HT1080 (cell line): ENCODE measurements at regions not wholly inside any gene's neighbourhood (a gene's known extent, or its start where the extent isn't known, plus 50 kb on each side); places are given as distances from the start of the nearest gene placed in this dataset.
"Not testable (repeated sequence)": the region's sequence is repeated elsewhere in the genome, so short reads cannot be mapped to it uniquely, and the experiment has no call there.

Experiments
- DNase-seq: peaks from one replicate; pipeline ENCODE4 v3.0.0-alpha.2; 2015; ENCODE audit warnings: low read depth

DNA sequence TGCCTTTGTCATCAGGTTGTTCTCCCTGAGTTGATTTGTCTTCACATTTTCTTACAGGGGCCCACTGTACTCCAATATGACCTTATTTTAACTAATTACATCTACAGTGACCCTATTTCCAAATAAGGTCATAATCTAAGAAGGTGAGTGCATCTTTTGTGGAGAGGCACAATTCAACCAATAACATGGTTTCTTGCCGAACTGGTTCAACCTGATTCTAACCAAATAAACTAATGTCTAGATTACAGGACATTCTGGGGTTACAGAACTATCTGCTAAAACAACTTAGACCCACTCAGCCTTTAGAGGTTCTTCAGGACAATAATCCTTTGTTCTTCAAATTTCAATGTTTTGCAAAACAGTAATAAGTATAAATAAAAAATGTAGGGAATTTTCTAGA lies 496.5 kb upstream of the SOX11 start:
- no peak for DNase-seq

DNA sequence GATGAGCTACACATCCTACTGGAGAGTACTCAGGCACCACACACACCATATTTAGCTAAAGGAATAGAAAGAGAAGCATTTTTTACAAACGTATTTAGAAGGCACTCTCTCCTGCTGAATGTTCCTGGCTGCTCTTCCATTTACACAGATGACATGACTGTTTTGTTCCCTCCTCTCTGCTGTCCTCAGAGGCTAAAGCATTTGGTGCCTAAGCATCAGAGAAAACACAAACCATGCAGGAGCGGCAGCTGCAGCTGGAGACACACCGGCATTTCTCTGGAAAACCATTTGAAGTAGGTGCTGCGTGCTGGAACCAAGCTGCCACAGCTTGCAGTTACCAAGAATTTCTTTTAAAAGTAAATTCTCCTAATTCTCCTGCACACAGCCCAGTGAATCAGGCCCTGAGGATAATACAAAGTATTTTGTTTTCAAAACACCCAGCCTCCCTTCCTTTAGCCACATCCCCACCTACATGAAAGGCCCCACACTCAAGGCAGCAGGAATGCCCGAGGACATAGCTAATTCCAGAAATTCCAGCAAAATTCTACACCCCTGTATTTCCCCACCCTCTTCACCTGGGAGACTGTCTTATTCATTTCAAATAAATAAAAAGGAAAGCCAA lies 488.9 kb upstream of the SOX11 start:
- DNase-seq = no peak

DNA sequence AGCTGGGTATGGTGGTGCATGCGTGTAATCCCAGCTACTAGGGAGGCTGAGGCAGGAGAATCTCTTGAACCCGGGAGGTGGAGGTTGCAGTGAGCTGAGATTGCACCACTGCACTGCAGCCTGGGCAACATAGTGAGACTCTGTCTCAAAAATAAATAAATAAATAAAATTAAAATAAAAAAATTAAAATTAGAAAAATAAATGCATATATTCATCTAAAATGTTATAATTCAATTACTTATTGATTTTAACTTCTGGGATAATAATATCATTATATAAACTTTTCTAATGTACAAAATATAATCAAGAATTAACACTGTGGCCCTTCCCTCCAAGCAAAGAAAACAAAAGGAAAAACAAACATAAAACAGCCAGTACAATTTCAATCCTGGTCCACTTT lies 485.4 kb upstream of the SOX11 start:
- not testable (repeated sequence) for DNase-seq

DNA sequence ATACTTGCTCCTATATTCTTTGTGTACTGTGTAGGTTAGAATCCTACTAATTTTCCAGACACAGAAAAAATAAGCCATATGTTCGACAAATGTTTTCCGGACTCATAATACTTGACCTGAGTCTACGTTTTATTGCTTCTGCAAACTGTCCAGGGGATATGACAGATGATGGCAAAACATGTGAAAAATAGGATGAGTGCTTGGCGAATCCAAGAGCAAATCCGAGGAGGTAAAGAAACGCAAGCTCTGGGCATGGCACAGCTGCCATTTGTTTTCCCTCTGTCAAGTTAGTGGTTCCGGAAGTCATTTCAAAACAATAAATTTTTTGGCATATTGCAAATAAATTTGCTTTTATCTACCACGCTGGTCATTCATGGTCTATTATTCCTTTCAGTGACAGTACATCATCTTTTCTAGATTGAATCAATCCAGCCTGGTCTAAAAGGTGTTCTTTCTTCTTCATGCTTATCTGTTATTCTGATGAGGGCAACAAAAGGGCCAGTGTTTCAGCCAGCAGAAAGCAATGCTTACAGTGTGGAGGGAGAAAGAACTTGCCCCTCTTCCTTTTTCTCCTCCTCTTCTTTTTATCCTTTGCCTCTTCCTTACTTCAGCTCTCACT lies 476.1 kb upstream of the SOX11 start:
- DNase-seq = no peak

DNA sequence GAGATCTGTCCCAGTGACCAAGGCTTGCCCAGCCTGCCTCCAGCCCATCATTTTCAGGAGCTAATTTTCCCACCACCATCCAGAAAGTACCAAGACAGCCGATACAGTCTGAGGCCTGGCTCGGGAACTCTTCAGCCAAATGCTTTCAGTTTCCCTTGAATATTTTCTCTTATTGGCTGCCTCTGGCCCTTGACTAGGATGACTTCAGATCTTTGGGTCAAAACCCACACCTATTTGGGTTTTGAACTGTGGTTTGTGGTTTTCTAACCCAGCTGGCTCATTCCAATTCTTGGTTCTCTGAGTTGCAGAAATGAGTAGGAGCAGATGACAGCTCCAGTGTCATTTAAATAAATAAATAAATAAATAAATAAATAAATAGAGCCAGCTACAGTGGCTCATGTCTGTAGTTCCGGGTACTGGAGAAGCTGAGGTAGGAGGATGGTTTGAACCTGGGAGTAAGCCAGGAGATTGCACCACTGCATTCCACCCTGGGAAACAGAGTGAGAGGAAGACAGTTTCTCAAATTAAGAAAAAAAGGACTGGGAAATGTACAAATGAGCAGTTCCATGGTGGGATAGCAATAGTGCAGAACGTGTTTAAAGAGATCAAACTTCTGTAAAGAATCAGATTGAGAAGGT lies 465.0 kb upstream of the SOX11 start:
- DNase-seq = peak; percentile 77

DNA sequence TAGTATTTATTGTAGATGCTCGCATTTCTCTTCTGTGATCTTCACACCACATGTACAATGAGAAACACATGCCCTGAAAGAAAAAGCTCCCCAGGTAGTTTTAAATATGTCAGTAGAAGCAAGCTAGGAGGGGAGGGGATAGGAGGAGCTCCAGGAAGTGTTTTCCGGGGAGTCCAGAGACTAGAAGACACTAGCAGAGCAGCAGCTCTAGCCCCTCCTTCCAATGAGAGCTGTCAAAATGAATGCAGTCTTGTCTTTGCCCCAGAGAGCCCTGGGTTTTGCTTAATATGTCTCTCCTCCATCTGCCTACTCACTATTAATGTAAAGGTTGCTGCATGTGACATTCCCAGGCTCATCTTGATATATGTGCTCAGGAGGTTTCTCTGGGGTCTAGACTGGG lies 462.6 kb upstream of the SOX11 start:
- DNase-seq = no peak

DNA sequence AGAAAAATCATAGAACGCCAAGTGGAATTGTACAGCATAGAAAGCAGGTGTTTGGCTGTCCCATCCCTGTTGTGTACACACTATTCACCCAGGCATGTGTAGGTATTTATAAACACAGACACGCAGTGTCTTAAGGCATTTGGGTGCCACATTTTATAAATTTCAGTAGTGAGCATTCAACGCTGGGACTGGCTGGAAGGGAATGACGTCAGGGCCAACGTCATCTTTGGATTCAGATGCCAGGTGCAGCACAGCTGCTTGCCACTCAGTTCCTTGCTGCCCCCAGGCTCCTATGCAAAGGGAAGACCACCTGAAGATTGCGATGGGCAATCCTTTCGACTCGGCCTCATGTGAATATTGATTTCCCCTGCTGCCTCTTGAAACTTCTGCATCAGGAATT lies 461.7 kb upstream of the SOX11 start:
- DNase-seq = no peak

DNA sequence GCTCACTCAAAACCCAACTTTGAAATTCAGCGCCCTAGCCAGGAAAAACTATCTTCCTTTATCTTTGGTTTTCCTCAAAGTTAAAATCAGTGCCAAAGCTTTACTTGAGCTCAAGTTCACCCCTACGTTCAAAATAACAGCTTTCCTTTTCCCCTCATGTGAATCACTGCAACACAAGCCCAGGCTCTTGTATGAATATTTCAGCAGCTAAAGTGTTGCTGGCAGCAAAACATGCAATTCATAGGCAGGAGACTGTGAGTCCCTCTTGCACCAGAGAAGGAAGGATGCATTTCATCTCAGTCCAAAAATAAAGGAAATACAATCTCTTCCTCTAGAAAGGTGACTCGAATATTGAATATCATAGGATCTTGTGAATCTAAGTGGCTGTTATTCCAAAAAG lies 461.3 kb upstream of the SOX11 start:
- no peak for DNase-seq

DNA sequence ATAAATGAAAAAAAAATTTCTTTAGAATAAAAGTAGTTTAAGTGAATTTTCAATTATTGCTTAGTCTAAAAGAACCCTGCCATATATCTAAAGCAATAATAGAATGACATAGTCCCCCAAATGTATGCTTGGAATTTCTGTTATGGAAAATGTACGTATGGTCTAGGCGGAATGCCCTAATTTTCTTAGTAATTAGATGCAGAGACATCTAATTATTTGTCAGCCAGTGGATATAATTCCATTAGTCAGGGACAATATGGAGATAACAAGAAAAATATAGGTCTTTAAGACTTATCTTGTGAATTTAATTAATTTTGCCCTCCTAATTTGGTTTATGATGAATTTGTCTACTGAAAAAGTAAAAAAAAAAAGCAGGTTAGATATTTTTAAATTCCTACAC lies 460.9 kb upstream of the SOX11 start:
- DNase-seq = no peak

DNA sequence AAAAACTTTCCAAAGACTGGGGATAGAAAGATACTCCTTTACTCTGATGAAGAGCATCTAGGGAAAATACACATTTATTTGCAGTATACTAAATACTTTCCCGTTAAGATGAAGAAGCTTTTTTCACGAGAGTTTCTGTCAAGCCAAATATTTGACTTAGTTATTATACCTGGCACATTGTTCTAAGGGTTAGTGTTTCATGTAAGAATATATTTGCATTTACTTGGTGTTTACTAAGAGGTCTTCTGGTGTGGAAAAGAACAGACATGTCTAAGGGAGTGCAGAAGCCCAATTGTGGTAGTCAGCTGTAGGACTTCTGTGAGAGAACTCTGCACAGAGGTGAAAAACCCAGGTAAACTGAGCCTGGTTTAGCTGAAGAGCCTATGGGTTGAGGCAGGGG lies 457.6 kb upstream of the SOX11 start:
- DNase-seq = no peak

DNA sequence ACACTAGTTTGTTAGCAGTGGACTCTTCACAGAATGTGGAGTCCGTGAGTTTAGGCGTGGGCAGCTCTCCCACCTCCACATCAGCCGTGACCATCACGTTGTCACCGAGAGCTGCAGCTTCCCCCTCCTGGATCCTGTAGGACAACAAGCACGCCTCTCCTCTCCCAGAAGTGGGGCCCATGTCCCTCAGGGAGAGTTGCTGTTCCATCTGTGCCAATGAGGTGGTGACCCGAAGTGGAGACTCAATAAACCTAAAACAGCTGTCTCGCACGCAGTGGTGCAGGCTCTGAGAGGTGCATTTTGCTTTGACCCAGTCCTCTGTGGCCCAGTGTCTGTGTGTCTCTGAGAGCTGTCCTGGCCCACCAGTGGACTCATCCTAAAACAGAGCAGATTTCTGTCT lies 456.5 kb upstream of the SOX11 start:
- no peak for DNase-seq

DNA sequence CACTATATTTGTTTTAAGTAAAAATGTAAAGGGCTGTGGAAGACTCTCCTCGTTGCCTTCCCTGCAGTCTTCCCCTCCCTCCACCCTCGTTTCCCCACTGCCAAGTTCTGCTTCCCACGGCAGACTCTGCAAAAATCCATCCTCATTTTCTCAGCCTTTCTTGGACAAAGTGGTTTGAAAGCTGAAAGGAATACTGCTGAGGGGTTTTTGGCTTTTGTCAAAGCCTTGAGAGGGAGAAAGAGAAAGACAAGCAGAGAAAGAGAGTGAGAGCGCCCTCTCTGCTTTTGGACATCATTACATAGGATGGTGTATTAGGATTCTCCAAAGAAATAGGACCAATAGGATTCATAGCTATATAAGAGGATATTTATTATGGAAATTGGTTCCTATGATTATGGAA lies 455.9 kb upstream of the SOX11 start:
- peak; percentile 18 for DNase-seq

DNA sequence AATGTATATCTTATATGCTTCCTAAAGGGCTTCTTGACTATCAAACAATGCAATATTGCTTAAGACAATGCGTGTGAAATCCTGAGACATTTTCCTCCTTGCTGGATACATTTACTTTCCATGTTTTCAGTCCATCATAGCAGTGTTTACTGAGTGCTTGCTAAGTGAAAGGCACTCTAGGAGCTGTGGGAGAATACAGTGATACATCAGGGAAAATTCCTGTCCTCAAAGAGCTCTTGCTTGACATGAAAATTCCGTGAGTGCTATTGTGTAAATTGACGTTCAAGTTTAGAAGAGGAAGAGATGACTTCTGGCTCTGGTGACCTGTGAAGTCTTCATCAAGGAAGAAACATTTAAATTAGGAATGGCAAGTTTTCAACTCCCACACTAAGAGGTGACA lies 449.4 kb upstream of the SOX11 start:
- peak; percentile 29 for DNase-seq

DNA sequence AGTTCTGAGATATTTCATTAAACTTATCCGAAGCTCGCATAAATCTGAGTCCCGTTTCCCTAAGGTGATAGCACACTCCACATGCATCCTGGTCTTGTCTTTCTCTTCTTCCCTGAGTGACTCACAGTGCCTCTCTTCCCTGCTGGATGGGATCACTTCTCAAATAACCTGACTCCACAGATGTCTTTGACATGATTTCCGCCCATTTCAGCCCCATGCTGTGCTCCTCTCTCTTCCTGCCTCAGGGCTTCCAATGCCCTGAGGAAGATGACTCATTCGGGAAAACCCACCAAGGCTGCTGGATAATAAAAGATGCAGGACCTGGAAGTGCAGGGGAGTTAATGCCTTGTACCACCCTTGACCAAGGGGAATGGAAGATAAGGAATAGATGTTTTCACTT lies 441.7 kb upstream of the SOX11 start:
- DNase-seq = peak; percentile 97

DNA sequence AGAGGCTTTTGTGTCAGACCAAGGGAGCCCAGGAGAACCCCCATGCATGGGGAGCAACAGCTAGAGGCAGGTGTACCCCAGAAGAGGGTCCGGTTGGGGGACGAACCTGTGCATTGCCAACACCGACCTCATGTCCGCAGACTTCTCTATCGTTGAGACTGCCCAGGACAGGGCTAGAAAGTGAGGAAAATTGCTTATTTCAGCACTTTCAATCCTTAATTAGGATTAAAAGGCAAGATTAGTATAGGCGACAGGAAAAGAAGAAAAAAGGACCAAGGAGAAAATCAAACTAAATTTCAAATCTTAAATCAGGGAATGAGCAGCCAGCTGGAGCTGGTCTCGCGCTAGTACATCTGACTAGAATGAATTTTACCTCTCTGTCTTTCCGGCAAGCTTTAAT lies 438.9 kb upstream of the SOX11 start:
- no peak for DNase-seq

DNA sequence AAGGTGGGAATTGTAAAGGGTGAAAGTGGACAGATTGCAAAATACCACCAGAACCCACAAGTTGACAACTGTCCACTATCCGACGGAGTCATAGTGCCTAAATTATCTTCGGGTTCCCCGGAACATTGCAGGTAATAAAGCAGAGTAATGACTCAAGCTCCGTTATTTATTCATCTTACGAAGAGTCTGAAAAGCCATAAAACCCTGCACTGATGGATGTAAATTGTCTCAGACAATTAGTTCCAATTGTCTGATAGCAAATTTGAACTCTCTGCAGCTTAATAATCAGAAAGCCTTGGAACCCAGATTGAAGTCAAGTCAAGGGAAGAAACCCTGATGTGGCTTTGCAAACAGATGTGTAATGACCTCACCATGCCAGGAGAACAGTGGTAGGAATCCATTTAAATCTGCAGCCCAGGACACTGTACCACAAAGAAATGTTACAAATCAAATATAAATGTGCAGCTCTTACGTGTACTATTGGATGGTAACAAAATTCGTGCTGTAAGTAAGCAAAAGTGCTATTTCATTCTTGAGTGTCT lies 437.3 kb upstream of the SOX11 start:
- no peak for DNase-seq

DNA sequence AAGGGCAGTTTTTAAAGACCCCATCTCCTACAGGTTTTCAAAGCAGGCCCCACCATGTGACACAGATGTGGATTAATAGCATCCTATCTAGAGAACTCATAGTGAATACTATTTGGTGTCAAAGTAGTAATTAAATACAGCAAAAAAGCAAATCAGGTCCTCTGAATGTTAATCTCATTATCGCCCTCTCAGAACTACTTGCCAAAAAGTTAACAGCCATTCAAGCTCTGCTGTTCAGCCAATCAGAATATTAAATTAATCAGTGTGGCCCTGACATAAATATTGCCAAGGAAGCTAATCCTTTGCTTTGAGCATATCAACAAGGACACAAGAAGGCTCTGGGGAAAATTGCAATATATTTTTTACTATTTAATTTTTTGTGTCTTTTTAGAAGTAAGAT lies 428.9 kb upstream of the SOX11 start:
- no peak for DNase-seq

DNA sequence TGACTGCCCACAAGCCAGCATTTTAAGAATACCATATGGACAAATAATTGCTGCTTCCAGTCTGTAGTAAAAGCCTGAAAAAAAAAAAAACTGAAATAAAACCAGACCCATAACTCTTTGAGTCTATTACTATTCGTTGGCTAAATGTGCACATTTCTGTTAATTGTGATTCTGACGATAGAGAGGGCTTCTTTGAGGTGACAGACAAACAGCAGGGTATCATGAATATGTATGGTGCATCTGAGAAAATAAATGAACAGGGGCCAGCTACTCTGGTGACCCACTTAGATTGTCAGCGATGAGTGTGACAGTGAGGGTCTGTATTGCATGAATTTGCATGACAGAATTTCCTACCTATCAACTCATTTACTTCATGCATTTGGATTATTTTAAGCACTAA lies 427.8 kb upstream of the SOX11 start:
- no peak for DNase-seq

DNA sequence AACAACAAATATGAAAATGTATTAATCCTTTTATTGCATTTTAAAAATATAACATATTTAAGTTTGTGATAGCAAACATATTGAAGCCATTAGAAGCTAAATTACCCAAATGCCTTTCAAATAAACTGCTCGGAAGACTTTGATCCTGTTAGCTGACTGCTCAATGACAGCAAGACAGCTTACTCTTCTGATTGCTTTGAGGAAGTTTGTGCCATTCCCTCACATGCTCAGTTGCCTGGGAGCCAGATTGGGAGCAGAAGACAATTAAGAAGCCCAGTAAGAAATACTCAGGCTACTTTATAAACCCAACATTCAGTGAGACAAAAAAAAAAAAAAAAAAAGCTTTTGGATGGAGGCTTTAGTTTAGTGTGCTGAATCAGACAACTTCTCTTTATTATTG lies 407.1 kb upstream of the SOX11 start:
- no peak for DNase-seq

DNA sequence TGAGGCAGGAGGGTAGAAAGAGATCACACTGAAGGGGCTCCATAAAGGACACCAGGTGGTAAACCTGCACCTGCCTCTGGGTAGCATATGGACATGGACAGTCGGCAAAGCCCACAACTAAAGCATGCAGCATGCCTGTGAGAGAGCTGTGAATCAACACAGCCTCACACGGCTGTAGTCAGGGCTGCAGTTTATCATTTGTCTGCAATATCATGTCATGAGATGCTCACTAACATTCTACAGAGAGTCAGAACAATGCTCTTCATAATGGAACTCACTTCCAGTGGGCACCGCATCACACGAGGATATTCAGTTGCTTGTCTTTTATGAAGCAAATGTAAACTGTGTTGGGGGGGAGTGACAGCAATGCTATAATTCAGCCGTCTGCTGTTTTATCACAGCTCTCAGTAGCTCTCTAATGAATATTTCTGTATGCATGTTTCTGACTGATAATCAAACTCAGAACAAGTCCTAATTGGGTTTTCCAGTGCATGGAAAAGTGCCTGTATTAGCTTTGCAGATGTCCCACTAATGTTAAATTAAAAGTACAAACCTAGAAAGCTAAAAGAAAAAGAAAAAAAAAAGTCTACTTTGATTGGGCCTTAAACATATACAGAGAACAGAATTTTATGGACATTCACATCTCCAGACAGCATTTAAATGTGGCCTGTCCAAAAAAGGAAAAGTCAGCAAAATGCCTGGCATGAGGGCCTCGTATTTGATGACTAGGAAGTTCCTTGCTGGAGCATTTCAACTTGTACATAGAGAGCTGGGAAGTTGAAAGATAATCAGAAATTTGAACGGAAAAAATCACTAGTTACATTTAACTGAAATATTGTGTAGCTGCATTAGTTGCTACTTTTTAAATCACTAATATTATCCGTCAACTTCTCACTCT lies 406.1 kb upstream of the SOX11 start:
- DNase-seq = no peak

DNA sequence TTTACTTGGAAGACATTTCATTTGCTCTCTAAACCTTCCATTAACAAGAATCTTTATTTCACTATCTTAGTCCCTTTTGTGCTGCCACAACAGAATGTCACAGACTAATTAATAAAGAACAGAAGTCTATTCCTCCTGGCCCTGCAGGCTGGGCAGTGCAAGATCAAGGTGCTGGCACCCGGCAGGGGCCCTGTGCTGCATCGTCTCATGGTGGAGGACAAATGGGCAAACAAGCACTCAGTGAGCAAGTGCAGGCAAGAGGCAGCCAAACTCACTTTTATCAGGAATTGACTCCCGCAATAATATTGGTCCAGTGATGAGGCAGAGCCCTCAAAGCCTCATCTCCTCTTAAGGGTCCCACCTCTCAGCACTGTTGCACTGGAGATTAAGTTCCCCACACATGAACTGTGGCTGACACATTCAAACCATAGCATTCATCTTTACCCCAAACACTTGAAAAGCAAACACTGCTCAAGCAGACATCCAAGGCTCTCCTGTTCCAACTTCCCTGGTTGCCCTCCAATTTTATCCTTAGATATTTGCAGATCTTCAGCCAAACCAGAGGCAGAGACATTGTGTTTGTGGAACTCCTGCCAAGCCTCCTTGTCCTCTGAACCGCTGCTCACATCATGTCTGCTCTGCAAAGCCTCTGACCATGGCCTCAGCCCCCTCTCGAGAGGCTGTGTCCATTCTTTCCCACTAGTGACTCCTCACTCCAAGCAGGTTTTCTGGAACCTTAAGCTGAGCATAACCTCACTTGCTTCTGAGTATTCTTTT lies 404.4 kb upstream of the SOX11 start:
- DNase-seq = no peak
